ENCODE measurements at regions not wholly inside any gene's neighbourhood (a gene's known extent, or its start where the extent isn't known, plus 50 kb on each side); places are given as distances from the start of the nearest gene placed in this dataset.

DNA sequence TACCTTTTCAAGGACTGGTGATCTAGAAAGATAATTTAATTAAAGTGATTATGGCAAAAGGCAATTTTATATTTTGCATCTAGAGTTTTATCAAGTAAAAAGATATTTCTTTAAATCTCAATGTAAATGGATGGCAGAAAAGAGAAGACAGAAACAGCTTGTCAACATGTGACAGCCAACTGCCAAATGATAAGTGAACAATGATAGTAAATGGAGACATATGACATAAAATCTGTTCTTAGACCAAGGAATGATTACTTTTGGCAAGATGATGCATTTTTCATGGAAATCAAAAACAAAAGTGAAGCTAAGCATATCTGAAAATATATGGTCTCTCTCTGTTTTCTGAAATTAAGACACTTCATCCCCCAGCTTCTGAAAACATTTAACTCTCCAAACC, 1730.7 kb upstream of the FLRT2 start:
- no peak for DNase-seq (ENCODE audit: low read depth, low spot score)
- Mint-ChIP-seq H3K4me1 (no peaks in the 10 kb centered on the region), H3K4me3 (no peak overlapping the region), H3K27me3 (ENCODE audit: low read depth) (no peaks in the 10 kb centered on the region), H3K9me3 (peaks cover 2% of the 10 kb centered on the region), H3K27ac (ENCODE audit: unreplicated experiment) (no peak overlapping the region), H3K36me3 (ENCODE audit: low read depth) (no peaks in the 10 kb centered on the region)
- TF ChIP-seq, protein P1, sequence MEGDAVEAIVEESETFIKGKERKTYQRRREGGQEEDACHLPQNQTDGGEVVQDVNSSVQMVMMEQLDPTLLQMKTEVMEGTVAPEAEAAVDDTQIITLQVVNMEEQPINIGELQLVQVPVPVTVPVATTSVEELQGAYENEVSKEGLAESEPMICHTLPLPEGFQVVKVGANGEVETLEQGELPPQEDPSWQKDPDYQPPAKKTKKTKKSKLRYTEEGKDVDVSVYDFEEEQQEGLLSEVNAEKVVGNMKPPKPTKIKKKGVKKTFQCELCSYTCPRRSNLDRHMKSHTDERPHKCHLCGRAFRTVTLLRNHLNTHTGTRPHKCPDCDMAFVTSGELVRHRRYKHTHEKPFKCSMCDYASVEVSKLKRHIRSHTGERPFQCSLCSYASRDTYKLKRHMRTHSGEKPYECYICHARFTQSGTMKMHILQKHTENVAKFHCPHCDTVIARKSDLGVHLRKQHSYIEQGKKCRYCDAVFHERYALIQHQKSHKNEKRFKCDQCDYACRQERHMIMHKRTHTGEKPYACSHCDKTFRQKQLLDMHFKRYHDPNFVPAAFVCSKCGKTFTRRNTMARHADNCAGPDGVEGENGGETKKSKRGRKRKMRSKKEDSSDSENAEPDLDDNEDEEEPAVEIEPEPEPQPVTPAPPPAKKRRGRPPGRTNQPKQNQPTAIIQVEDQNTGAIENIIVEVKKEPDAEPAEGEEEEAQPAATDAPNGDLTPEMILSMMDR (conservative IDR thresholded peaks at IDR 0.05): no peak

DNA sequence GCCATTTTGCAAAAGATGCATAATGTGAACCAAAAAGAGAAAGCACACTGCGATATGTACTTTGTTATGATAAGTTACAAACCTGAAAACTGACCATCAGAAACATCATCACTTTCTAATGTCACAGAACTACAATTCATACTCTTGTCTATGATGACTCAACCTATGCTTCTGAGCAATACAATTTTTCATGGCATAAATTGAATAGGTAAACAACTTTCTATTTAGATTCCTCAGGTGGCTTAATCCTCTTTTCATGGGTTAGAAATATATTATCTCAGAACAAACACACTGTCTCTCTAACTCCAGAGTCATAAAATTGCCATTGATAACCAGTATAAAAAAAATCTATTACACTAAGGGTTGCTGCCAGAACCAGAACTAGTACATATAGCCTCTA, 1715.0 kb upstream of the FLRT2 start:
- peaks cover 3% of the 10 kb centered on the region for H3K9me3 Mint-ChIP-seq
- no peaks in the 10 kb centered on the region for H3K27me3 Mint-ChIP-seq (ENCODE audit: low read depth)
- no peak for DNase-seq (ENCODE audit: low read depth, low spot score)
- no peak overlapping the region for H3K27ac Mint-ChIP-seq (ENCODE audit: unreplicated experiment)
- no peak overlapping the region for H3K4me3 Mint-ChIP-seq
- H3K4me1 Mint-ChIP-seq: peaks cover 5% of the 10 kb centered on the region
- H3K36me3 Mint-ChIP-seq (ENCODE audit: low read depth): no peaks in the 10 kb centered on the region
- TF ChIP-seq, protein P1 (conservative IDR thresholded peaks at IDR 0.05): no peak

- no peak for DNase-seq (ENCODE audit: low read depth, low spot score)
- TF ChIP-seq, protein P1 (conservative IDR thresholded peaks at IDR 0.05): no peak
- Mint-ChIP-seq H3K27me3 (ENCODE audit: low read depth) (no peaks in the 10 kb centered on the region), H3K27ac (ENCODE audit: unreplicated experiment) (no peak overlapping the region), H3K36me3 (ENCODE audit: low read depth) (no peaks in the 10 kb centered on the region), H3K9me3 (peaks cover 3% of the 10 kb centered on the region), H3K4me1 (peaks cover 5% of the 10 kb centered on the region), H3K4me3 (no peak overlapping the region)
Observed at GRCh38 chr14:83816761-83817160, 1713.2 kb upstream of the FLRT2 start.

DNA sequence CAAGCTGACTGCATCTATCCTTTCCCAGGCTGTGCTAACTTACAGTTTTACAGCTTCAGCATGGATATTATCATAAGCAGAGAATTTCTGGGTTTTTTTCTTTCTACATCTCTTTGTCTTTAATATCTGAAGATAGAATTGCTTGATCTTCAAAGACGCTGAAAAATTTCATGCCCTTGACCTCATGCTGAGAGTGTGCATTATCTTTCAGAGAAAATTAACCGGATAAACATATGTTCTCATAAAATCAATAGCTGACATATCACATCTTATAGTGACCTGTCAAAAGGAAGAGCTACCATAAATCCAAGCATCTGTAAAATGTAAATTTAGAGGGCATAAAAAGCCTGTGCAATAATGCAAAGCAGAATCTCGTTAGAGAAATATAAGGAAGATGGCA, 1704.1 kb upstream of the FLRT2 start:
- Mint-ChIP-seq H3K36me3 (ENCODE audit: low read depth) (no peaks in the 10 kb centered on the region), H3K4me1 (no peaks in the 10 kb centered on the region), H3K4me3 (no peak overlapping the region), H3K27me3 (ENCODE audit: low read depth) (no peaks in the 10 kb centered on the region), H3K27ac (ENCODE audit: unreplicated experiment) (no peak overlapping the region), H3K9me3 (no peaks in the 10 kb centered on the region)
- no peak for DNase-seq (ENCODE audit: low read depth, low spot score)
- TF ChIP-seq, protein P1 (conservative IDR thresholded peaks at IDR 0.05): no peak

- Mint-ChIP-seq H3K27me3 (ENCODE audit: low read depth) (no peaks in the 10 kb centered on the region), H3K36me3 (ENCODE audit: low read depth) (no peaks in the 10 kb centered on the region), H3K9me3 (no peaks in the 10 kb centered on the region), H3K4me1 (no peaks in the 10 kb centered on the region), H3K4me3 (no peak overlapping the region), H3K27ac (ENCODE audit: unreplicated experiment) (no peak overlapping the region)
- no peak for DNase-seq (ENCODE audit: low read depth, low spot score)
- TF ChIP-seq, protein P1 (conservative IDR thresholded peaks at IDR 0.05): no peak
Observed at GRCh38 chr14:83826838-83827237, 1703.1 kb upstream of the FLRT2 start.

DNA sequence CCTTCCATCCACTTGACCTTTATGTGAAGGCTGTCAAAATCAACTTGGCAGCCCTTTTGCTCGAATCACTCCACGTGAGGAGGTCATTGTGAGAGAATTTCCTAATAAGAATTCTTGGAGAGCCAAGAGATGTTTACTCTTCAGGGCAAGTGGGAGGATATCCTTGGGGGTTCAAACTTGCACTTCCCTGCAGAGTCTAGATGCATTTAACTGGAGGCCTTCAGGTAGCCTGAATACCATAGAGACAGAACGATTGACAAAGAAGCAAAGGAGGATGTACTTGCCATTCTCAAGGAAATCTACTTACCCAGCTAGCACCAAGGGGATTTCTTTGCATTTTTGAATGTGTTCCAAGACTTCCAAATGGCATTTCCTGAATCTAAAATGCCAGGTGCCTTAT, 1702.6 kb upstream of the FLRT2 start:
- DNase-seq (ENCODE audit: low read depth, low spot score): no peak
- TF ChIP-seq, protein P1 (conservative IDR thresholded peaks at IDR 0.05): no peak
- H3K27ac Mint-ChIP-seq (ENCODE audit: unreplicated experiment): no peak overlapping the region

More for the DNA sequence above, 1702.6 kb upstream of the FLRT2 start:
- Mint-ChIP-seq H3K27me3 (ENCODE audit: low read depth) (no peaks in the 10 kb centered on the region), H3K4me3 (no peak overlapping the region), H3K36me3 (ENCODE audit: low read depth) (no peaks in the 10 kb centered on the region), H3K4me1 (no peaks in the 10 kb centered on the region), H3K9me3 (no peaks in the 10 kb centered on the region)
